ENCODE measurements at regions not wholly inside any gene's neighbourhood (a gene's known extent, or its start where the extent isn't known, plus 50 kb on each side); places are given as distances from the start of the nearest gene placed in this dataset.
"Not testable (repeated sequence)": the region's sequence is repeated elsewhere in the genome, so short reads cannot be mapped to it uniquely, and the experiment has no call there.

DNA sequence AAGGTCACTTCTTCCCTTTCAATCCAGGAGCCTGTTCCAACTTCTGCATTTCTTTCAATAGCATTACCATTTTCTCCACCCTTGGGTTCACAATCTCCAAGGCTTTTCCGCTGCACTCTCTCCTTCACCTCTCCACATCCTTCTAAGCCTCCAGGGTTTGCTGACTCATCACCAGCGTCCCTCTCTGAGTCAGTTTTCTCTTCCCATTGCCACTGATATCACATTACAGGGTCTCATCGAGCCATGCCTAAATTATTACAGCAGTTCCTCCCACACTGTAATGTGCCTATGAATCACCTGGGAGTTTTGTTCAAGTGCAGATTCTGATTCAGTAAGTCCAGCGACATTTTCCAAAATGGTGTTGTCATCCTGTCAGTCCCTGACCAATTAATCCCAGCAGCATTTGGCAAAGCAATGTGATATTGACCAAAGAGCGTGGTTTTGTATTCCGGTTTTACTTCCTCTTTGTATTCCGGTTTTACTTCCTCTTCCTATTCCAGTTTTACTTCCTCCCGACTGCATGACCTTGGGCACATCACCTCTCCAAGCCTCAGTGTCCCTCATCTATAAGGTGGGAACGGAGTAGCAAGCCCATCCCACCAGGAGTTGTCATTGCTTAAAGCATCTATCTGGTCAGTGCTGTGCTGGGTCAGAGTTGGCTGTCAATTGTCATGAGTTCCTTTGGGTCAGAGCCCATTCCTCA, 208.3 kb upstream of the NBPF12 start:
- TF ChIP-seq, protein P1, sequence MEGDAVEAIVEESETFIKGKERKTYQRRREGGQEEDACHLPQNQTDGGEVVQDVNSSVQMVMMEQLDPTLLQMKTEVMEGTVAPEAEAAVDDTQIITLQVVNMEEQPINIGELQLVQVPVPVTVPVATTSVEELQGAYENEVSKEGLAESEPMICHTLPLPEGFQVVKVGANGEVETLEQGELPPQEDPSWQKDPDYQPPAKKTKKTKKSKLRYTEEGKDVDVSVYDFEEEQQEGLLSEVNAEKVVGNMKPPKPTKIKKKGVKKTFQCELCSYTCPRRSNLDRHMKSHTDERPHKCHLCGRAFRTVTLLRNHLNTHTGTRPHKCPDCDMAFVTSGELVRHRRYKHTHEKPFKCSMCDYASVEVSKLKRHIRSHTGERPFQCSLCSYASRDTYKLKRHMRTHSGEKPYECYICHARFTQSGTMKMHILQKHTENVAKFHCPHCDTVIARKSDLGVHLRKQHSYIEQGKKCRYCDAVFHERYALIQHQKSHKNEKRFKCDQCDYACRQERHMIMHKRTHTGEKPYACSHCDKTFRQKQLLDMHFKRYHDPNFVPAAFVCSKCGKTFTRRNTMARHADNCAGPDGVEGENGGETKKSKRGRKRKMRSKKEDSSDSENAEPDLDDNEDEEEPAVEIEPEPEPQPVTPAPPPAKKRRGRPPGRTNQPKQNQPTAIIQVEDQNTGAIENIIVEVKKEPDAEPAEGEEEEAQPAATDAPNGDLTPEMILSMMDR (conservative IDR thresholded peaks at IDR 0.05; ENCODE audit: low read depth, low read length): not testable (repeated sequence)
- not testable (repeated sequence) for TF ChIP-seq EZH2 (IDR thresholded peaks at IDR 0.05; ENCODE audit: low read length, unreplicated experiment); EZH2phosphoT487 (IDR thresholded peaks at IDR 0.05; ENCODE audit: borderline replicate concordance, low read length)

All from PC-3 (cell line).